ENCODE measurements at regions not wholly inside any gene's neighbourhood (a gene's known extent, or its start where the extent isn't known, plus 50 kb on each side); places are given as distances from the start of the nearest gene placed in this dataset.

GRCh38 chr6:137568067-137568466 lies 73.9 kb upstream of the OLIG3 start:
- TF ChIP-seq, protein P1, sequence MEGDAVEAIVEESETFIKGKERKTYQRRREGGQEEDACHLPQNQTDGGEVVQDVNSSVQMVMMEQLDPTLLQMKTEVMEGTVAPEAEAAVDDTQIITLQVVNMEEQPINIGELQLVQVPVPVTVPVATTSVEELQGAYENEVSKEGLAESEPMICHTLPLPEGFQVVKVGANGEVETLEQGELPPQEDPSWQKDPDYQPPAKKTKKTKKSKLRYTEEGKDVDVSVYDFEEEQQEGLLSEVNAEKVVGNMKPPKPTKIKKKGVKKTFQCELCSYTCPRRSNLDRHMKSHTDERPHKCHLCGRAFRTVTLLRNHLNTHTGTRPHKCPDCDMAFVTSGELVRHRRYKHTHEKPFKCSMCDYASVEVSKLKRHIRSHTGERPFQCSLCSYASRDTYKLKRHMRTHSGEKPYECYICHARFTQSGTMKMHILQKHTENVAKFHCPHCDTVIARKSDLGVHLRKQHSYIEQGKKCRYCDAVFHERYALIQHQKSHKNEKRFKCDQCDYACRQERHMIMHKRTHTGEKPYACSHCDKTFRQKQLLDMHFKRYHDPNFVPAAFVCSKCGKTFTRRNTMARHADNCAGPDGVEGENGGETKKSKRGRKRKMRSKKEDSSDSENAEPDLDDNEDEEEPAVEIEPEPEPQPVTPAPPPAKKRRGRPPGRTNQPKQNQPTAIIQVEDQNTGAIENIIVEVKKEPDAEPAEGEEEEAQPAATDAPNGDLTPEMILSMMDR (IDR thresholded peaks at IDR 0.05; ENCODE audit: low read length) = no peak
- no peak for TF ChIP-seq EZH2 (IDR thresholded peaks at IDR 0.05; ENCODE audit: borderline replicate concordance, low read length)

All from OCI-LY1 (cell line).